Left ventricle myocardium superior (tissue), 1 donor: ENCODE measurements at regions not wholly inside any gene's neighbourhood (a gene's known extent, or its start where the extent isn't known, plus 50 kb on each side); places are given as distances from the start of the nearest gene placed in this dataset.
A peak's percentile ranks its signal among the peaks of the same experiment; 100 is the strongest.

ENCODE experiments used
- ATAC-seq: fragments of 200-7000 bp; cut with Tn5 transposase; one replicate; pipeline ENCODE4 v1.9.1; 2020; ENCODE audit warnings: mild to moderate bottlenecking, moderate library complexity
- DNase-seq: peaks from one replicate; pipeline ENCODE4 v3.0.0-alpha.2; 2020
- intact Hi-C: fragments of 100-400 bp; cut with micrococcal nuclease; formaldehyde crosslinking; loops from one replicate; pipeline ENCODE4 v1.11.0; 2022
- donor health status: DM: no; HTN: yes; CAD: no; lungs with severe emphysema.

DNA sequence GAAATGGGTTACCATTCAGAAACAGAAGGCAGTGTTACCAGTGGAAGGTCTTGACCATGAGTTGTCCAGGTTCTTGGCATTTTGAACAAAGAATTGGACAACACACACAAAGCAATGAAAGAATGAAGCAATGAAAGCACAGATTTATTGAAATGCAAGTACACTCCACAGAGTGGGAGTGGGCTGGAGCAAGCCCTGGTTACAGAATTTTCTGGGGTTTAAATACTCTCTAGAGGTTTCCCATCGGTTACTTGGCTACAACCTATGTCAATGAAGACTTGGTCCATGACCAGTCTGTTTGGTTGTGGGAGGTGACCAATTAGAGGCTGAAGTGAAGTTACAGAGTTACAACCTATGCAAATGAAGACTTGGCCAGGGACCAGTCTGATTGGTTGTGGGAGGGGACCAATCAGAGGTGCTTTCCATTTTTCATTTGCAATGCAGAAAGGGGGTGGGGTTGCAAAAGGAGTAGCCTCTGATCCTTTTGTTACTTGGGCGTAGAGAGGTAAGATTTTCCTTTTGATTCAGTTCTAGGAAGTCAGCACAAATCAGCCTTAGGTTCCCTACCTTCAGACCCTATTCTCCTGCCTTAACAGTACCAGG lies 71.7 kb upstream of the SPRY4 start:
- ATAC-seq = no peak
- intact Hi-C loops = no loop called here
- DNase-seq = no peak

DNA sequence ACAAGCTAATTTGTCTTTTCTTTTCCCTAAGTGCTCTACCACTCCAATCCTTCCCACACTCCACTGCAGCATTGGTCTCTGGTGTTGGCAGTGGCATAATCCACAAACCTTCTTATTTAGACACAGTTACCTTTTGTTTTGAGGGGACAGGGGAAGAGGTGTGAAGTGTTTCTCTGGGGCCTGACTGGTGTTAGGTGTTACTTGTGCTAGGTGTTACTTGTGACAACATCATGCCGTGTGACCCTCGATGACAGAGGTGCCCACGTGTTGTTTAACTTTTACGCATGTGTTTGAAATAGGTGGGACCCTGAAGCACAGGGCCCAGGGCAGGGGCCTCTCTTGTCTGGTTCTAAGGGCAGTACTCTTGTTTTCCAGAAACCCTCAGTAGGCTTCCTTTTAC lies 70.5 kb upstream of the SPRY4 start:
- intact Hi-C loops = no loop called here
- ATAC-seq (no peak), DNase-seq (no peak)

DNA sequence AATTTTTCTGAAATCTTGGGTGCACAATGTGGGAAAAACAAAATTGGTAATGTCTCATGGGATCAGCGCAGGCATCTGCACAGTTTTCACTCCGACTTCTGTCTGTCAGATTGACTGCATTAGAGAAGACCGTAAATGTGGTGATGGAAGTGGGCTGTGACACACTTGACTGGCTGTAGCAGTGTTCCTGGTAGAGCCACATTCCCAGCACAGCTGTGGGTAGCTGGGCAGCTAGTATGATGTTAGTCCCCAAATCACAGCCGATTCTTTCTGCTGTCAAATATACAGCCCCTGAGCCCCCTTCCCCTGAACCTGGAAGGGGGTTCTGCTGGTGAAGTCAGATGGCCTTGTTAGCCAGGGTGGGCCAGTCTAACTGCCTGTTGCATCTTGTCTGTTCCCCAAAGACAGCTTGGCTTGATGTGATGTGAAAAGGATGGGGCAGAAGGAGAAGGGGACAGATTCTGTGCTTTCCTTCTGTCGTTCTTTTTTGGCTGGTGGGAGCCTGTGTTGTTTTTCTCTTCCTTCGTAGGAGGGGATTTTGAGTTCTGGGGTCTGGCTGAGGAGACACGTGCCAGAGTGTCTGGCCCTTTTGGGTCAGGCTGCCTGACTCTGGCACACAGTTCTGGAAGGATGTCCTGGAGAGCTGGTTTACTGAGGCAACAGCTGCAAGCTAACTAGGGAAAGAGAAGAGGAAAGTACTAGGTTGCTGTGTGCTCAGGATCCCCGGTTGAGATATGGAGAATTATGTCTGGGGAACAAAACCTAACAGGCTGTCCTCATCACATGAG lies 66.4 kb upstream of the SPRY4 start:
- DNase-seq = no peak
- intact Hi-C loops = no loop called here
- ATAC-seq = peak; percentile 71

DNA sequence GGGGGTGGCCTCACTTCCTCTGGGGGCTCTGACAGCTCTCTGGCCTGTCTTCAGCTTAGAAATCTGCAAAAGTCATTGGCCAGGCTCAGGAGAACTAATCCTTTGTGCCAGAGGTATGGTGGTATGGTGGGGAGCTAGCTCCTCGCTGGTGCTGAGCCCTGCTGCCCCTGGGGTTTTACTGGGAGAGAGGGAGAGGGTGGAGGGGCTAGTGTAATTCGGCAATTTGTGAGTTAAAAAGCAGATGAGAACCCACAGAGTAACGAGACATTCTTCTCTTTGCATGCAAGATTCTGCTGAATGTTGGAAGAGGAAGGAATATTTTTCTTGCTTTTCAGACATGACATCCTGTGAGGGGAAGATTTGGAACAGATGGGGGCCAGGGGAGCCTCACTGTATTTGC lies 65.5 kb upstream of the SPRY4 start:
- intact Hi-C loops = no loop called here
- ATAC-seq = peak; percentile 8
- no peak for DNase-seq

DNA sequence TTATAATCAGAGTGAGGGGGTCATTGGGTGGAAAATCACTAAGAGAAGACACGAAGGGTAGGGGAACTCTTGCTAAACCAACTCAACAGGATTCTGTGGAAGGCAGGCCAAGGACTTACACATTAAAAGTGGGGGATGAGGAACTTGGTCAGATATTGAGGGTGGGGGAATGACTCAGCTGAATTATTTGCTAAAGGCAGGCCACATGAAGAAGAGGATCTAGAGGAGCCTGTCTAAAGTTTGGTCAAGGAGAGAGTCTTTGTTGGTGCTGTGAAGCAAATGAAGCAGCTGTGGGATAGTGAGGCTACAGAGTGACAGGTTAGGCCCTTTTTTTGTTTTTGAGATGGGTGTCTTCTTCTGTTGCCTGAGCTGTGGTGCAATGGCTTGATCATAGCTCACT lies 63.9 kb upstream of the SPRY4 start:
- ATAC-seq = no peak
- intact Hi-C loops = no loop called here
- DNase-seq = no peak

DNA sequence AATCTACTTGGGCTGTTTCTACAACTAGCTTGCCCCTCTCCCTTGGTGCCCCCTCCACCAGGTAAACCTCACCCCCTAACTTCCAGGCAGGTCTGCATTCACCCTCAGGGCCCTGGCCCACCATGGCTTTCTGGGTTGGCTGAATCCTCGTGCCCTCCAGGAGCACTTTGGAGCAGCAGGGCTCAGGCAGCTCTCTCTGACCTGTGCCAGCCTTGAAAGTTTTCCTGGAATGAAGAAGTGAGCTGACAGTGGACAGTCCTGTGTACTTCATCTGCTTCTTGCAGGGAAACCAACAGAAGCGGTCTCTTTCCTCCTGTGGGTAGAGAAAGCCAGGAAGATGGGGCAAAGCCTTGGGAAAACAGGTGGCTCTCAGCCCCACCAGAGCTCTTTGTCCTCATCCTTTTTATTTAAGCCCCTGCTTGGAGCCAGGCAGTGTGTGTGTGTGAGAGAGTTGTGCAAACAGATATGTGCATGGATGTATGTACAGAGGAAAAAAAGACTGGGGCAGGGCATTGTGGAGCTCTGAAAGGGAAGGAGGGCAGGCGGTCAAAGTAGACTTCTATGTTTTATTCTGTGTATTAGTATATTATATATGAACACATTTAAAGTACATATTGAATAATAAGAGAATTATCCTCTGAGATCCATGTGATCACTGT lies 62.3 kb upstream of the SPRY4 start:
- ATAC-seq (no peak), DNase-seq (no peak)
- intact Hi-C loops = no loop called here

DNA sequence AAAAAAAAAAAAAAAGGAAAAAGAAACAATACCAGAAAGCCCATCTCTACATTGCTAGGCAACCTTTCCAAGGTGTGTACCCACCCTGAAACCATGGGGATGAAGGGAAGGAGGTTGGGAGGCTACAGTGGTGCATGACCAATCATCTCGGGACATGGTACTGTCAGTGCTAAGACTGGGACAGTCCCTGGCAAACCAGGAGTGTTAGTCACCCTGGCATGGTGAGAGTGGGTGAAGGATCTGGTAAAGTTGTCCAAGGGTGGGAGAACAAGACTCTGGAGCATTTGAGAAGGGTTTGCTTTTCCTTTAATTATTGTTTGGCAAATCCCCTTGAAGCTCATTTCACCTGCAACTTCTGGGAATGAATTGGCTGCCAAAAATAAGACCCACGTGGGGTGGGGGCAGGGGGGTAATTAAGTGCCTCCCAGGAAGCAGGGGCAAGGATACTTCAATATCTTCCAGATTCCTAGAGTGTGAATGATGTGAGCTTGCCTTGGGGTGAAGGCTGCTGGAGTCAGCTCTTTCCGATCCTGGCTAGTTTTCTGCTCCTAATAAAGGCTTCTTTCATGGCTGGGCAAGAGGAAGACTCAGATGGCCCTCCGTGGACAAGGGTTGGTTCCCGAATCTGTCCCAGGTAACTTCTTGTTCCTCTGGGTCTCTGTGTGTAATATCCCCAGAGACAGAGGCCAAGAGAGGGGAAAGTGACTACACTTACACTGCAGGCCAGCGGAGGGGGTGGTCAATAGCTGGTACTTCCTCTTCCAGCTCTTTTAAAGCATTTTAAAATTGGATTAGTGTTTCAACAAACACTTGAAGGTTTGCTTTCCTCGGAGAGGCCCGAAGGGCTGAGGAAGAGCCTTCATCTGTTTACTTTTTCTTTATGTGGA lies 61.6 kb upstream of the SPRY4 start:
- no peak for ATAC-seq
- intact Hi-C loops = no loop called here
- no peak for DNase-seq

DNA sequence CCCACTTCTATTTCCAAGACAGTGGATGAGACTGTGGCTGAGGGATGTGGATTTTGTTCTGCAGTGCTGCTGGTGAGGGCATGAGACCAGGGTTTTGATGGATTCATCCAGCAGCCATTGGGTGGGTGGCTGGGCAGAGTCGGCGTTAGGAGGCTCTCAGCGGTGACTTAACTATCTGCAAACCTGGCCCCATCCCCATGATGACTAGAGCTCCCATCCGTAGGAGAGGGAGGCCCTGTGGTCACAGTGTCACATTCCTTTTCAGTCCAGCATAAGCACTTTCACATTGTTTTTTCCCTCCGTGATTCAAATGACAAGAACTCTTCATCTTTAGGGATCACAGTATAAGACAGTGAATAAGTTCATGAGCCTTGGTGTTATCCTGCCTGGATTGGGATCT lies 60.4 kb upstream of the SPRY4 start:
- intact Hi-C loops = no loop called here
- no peak for ATAC-seq
- DNase-seq = no peak

DNA sequence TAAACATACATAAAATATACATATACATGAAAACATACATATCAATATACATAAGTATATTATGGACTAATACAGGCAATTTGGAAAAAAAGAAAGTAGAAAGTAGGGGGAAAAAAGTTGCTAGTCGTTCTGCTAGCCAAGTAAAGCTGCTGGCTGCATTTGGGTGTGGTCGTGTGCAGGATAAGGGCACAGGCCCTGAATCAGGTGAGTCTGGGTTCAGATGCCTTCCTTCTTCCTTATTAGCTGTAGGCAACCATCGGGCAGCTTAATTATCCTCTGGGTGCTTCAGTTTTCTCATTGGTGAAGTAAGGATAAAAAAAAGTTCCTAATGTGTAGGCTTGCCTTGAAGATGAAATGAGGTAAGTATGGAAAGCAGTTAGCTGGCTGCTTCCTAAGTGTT lies 59.2 kb upstream of the SPRY4 start:
- intact Hi-C loops = no loop called here
- DNase-seq = no peak
- ATAC-seq = no peak

DNA sequence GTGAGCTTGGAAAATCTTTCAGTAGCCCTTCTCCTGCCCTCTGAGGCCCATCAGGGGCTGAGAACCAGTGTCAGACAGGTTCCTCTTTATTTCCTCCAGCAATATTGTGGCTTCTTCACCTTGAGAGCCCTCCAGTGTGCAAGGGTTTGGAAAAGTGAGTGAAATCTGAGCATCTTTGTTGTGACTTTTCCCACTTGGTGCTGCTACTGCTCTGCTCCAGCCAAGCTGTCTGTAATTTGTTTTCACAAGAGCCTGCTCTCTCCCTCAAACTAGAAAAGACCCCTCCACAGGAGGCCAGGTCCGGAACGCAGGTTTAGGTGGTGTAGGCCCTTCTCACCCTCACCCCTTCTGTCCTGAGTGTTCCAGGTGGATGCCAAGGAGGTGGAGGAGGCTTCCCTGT lies 57.4 kb upstream of the SPRY4 start:
- no peak for DNase-seq
- intact Hi-C loops = no loop called here
- ATAC-seq = no peak

DNA sequence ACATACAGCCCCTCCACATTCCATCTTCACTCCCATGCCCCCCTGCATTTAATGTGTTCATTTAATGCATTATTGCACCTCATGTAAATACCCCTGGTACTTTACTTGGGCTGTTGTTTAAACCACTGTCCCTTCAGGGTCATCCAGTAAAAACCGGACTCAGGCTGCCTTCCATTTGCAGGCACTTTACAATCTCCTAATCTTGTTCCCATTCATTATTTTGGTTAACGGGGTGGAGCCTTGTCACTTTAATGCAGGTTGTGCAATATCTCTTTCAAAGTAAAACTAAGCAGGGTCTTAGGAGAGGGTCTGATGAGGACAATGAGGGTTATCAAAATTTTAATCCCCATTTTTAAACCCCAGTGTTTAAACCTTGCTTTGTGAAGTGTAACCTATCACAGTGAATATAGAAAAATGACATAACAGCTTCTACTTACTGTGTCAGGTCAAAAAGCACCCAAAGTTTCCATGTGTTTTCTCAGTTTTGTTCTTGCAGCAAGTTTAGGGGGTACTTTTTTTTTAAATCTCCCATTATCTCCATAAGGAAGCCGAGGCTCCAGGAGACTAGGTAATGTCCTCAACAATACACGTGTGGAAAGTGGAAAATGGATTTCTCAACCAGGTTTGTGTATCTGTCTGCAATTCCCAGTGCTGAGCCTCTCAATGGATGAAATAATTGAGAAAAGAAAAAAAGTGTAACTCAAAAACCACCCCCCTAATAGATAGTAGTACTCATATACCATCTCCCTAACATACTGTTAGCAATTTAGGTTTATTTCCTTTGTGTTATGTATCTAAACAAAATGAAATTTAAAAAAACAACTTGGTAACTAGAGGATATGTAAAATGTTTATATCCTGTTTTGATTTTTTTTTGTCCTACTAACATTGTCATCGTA lies 54.2 kb upstream of the SPRY4 start:
- DNase-seq = no peak
- ATAC-seq = no peak
- intact Hi-C loops = no loop called here

DNA sequence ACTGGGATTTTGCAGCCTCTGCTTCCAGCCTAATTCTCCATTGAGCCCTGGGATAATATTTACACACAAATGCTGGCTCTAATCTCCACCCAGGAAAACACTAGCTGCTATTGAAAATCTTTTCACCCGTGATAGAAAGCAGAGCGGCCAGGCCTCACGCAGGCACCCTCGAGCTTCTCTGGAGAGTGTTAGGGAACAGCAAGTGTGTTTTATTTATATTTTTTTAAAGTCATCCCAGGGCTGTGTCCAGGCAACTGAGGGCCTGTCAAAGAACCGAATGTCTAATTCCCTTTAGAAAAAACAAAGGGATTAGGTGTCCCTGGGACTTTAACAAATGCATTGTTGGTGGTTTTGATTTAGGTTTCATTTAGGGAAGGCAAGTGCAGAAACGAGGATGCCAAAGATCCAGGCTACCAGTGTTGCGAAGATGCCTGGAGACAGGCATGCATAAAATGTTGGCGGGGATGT lies 51.2 kb upstream of the SPRY4 start:
- DNase-seq (no peak), ATAC-seq (no peak)
- intact Hi-C loops = no loop called here
